ENCODE measurements at regions not wholly inside any gene's neighbourhood (a gene's known extent, or its start where the extent isn't known, plus 50 kb on each side); places are given as distances from the start of the nearest gene placed in this dataset.

GRCh38 chr17:77306048-77306789 is 165.4 kb downstream of the SEC14L1 start:
- peaks cover 9 to 61% of the 10 kb centered on the region in 2 experiments; a peak in 4 of 5 replicates for H3K27me3 ChIP-seq (ENCODE audit: control insufficient read depth in 2 of 2, insufficient read depth in 2 of 2, low read length in 2 of 2)
- intact Hi-C loops (cut with micrococcal nuclease) (no loop called here), in situ Hi-C loops (cut with MboI) (no loop called here)
- H3K9me3 ChIP-seq (replicated peaks; ENCODE audit: control insufficient read depth, insufficient read depth, low read depth, low read length), result no peaks in the 10 kb centered on the region
- FAIRE-seq, result no peak
- ChIA-PET CTCF (ENCODE audit: low intra/inter-chr PET ratio) (no interaction called here), POLR2A (interaction anchor here (1.1 kb wide), 1 partner anchor 16 kb away, joined by 3 read pairs; no protein-coding TSS in a partner anchor)
- no peak overlapping the region for H2AFZ ChIP-seq (ENCODE audit: low read depth, low read length)
- no peaks in the 10 kb centered on the region for H3K36me3 ChIP-seq (ENCODE audit: control insufficient read depth, insufficient read depth, low read length)
- no peak for ATAC-seq
- no peak for DNase-seq (ENCODE audit: extremely low read depth in 1 of 4, low spot score in 3 of 4)
- H3K27ac ChIP-seq (ENCODE audit: extremely low read depth, low read depth, low read length), result no peak overlapping the region
- 46% methylated on average over 13 of the region's 13 CpGs for WGBS (ENCODE audit: insufficient coverage, low coverage, missing lambda C conversion rate)
- TF ChIP-seq ZNF12 (CRISPR knock-in tag; IDR thresholded peaks at IDR 0.05) (peak; percentile 82), ZNF785 (CRISPR knock-in tag; IDR thresholded peaks at IDR 0.05) (no peak), HDGF (IDR thresholded peaks at IDR 0.05) (no peak)
- H3K9me1 ChIP-seq (ENCODE audit: control insufficient read depth, insufficient read depth, low read length), result peaks cover 2% of the 10 kb centered on the region
- no peak overlapping the region for H3K4me3 ChIP-seq
- H3K4me1 ChIP-seq (replicated peaks in 1 of 2; ENCODE audit: control insufficient read depth in 2 of 2, insufficient read depth in 2 of 2, low read length in 2 of 2), result peaks cover 0 to 20% of the 10 kb centered on the region in 2 experiments; a peak in 2 of 5 replicates
- H4K20me1 ChIP-seq (replicated peaks; ENCODE audit: control insufficient read depth, insufficient read depth, low read length), result peaks cover 7% of the 10 kb centered on the region
- BruUV-seq (replicated peaks), result no TSS peak
- H3K79me2 ChIP-seq (ENCODE audit: control insufficient read depth, insufficient read depth, low read length), result no peaks in the 10 kb centered on the region
- peak overlapping the region in 1 of 2 experiments; percentile 68; a peak in 2 of 4 replicates for H3K9ac ChIP-seq (ENCODE audit: insufficient read depth in 1 of 2, low read depth in 2 of 2, low read length in 2 of 2)
- no peak overlapping the region for H3K4me2 ChIP-seq (ENCODE audit: insufficient read depth, low read length)

GRCh38 chr17:77306790-77307478 is 166.2 kb downstream of the SEC14L1 start:
- FAIRE-seq (no peak), DNase-seq (ENCODE audit: extremely low read depth in 1 of 4, low spot score in 3 of 4) (peak in 2 of 4 experiments; percentile 54 to 59), ATAC-seq (no peak)
- Histone ChIP-seq H3K4me1 (replicated peaks in 1 of 2; ENCODE audit: control insufficient read depth in 2 of 2, insufficient read depth in 2 of 2, low read length in 2 of 2) (peaks cover 0 to 20% of the 10 kb centered on the region in 2 experiments; a peak in 2 of 5 replicates), H3K27ac (ENCODE audit: extremely low read depth, low read depth, low read length) (no peak overlapping the region), H3K36me3 (ENCODE audit: control insufficient read depth, insufficient read depth, low read length) (no peaks in the 10 kb centered on the region), H2AFZ (ENCODE audit: low read depth, low read length) (no peak overlapping the region), H3K9me3 (replicated peaks; ENCODE audit: control insufficient read depth, insufficient read depth, low read depth, low read length) (no peaks in the 10 kb centered on the region), H3K4me2 (ENCODE audit: insufficient read depth, low read length) (no peak overlapping the region), H3K27me3 (ENCODE audit: control insufficient read depth in 2 of 2, insufficient read depth in 2 of 2, low read length in 2 of 2) (peaks cover 9 to 62% of the 10 kb centered on the region in 2 experiments; a peak in 4 of 5 replicates), H4K20me1 (replicated peaks; ENCODE audit: control insufficient read depth, insufficient read depth, low read length) (peaks cover 7% of the 10 kb centered on the region), H3K4me3 (no peak overlapping the region), H3K9me1 (ENCODE audit: control insufficient read depth, insufficient read depth, low read length) (peaks cover 2% of the 10 kb centered on the region), H3K9ac (ENCODE audit: insufficient read depth in 1 of 2, low read depth in 2 of 2, low read length in 2 of 2) (peak overlapping the region in 1 of 2 experiments; percentile 68; a peak in 2 of 4 replicates), H3K79me2 (ENCODE audit: control insufficient read depth, insufficient read depth, low read length) (no peaks in the 10 kb centered on the region)
- intact Hi-C loops (cut with micrococcal nuclease), result no loop called here
- ChIA-PET CTCF (ENCODE audit: low intra/inter-chr PET ratio) (no interaction called here), POLR2A (interaction anchor here (1.1 kb wide), 1 partner anchor 16 kb away, joined by 3 read pairs; no protein-coding TSS in a partner anchor)
- in situ Hi-C loops (cut with MboI), result no loop called here
- 24% methylated on average over 16 of the region's 18 CpGs for WGBS (ENCODE audit: insufficient coverage, low coverage, missing lambda C conversion rate)
- BruUV-seq (replicated peaks), result no TSS peak
- no peak for TF ChIP-seq ID3 (CRISPR knock-in tag; IDR thresholded peaks at IDR 0.05)
- TF ChIP-seq ID3 (tag; IDR thresholded peaks at IDR 0.05), result peak; percentile 82; the same call in 1 of the 2 replicates
- no peak for TF ChIP-seq HDAC2 (IDR thresholded peaks at IDR 0.05)
- no peak for TF ChIP-seq JUND (IDR thresholded peaks at IDR 0.05; ENCODE audit: borderline replicate concordance, low read depth, low read length)
- TF ChIP-seq JUND (tag; IDR thresholded peaks at IDR 0.05; ENCODE audit: borderline replicate concordance, low read depth, low read length), result no peak
- TF ChIP-seq RFX1 (IDR thresholded peaks at IDR 0.05), result no peak
- TF ChIP-seq HDAC3 (IDR thresholded peaks at IDR 0.05; ENCODE audit: borderline replicate concordance, partially characterized antibody), result no peak
- TF ChIP-seq ZNF212 (CRISPR knock-in tag; IDR thresholded peaks at IDR 0.05), result no peak
- no peak for TF ChIP-seq MAFG (tag; conservative IDR thresholded peaks at IDR 0.05)
- TF ChIP-seq ELK3 (CRISPR knock-in tag; IDR thresholded peaks at IDR 0.05), result no peak
